ENCODE measurements at regions not wholly inside any gene's neighbourhood (a gene's known extent, or its start where the extent isn't known, plus 50 kb on each side); places are given as distances from the start of the nearest gene placed in this dataset.
A peak's percentile ranks its signal among the peaks of the same experiment; 100 is the strongest.

DNA sequence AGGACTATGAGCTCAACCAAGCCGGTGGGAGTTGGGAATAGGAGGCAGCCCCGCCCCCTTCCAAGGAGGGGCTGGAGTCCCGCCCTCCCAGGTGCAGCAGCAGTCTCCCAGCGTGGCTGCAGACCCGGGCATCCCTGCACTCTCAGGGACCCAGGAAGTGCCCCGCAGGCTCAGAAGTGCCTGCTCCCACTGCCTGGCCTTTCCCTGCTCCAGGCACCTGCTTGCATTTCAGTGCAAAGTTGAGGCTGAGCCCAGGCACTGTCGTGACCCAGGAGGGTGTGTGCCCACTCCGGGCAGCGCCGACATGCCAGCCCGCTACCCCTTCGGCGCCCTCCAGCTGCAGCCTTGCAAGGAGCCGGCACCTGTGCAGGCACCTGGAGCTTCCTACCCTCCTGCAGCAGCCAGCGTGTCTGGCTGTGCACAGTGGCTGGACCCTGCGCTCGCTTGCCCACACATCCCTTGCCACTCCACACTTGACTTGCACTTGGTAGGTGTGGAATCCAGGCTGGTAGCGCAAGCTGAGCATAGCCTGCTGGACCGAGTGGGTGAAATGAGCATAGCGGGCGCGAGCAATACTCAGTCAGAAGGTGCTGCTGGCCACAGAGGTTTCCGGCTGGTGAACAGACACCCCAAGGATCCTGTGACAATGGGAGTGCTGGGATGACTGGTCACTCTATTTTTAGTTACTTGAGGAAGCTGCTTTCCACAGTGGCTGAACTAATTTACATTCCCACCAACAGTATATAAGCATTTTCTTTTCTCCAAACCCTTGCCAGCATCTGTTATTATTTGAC, 236.3 kb downstream of the PCDH10 start:
- peak; percentile 53 for DNase-seq
- Histone ChIP-seq H3K79me1 (ENCODE audit: insufficient read depth, low read depth, low read length, poor library complexity, severe bottlenecking) (no peaks in the 10 kb centered on the region), H2BK12ac (ENCODE audit: insufficient read length, low read depth, low read length) (no peak overlapping the region), H3K4me1 (ENCODE audit: insufficient read depth, low read length) (no peaks in the 10 kb centered on the region), H3T11ph (ENCODE audit: low read length) (no peak overlapping the region), H3K9me3 (ENCODE audit: control insufficient read depth, low read depth, low read length) (no peaks in the 10 kb centered on the region), H3K23me2 (ENCODE audit: insufficient read length, low read depth, low read length, poor library complexity, severe bottlenecking) (no peaks in the 10 kb centered on the region), H3K4me2 (ENCODE audit: insufficient read depth, insufficient read length, low read length) (no peak overlapping the region), H2AK5ac (ENCODE audit: insufficient read length, low read length) (no peak overlapping the region), H4K8ac (replicated peaks; ENCODE audit: insufficient read length, low read depth, low read length) (no peak overlapping the region), H3K79me2 (ENCODE audit: insufficient read depth, low read length) (no peaks in the 10 kb centered on the region), H3K56ac (ENCODE audit: insufficient read length, low read depth, low read length) (no peak overlapping the region), H4K5ac (ENCODE audit: insufficient read length, low read depth, low read length) (no peak overlapping the region), H3K23ac (ENCODE audit: insufficient read length, low read depth, low read length) (no peak overlapping the region), H2AFZ (ENCODE audit: low read length) (no peak overlapping the region), H3K14ac (ENCODE audit: insufficient read depth, low read length) (no peak overlapping the region), H2BK5ac (ENCODE audit: insufficient read length, low read length) (no peak overlapping the region), H3K18ac (ENCODE audit: insufficient read length, low read depth, low read length) (no peak overlapping the region), H3K4ac (ENCODE audit: low read depth, low read length) (no peak overlapping the region), H2BK15ac (ENCODE audit: low read depth, low read length) (no peak overlapping the region), H2BK20ac (ENCODE audit: low read depth, low read length, poor library complexity, severe bottlenecking) (no peak overlapping the region), H4K20me1 (ENCODE audit: control insufficient read depth, insufficient read depth, insufficient read length) (no peaks in the 10 kb centered on the region), H2BK120ac (ENCODE audit: low read depth, low read length, poor library complexity, severe bottlenecking) (no peak overlapping the region), H3K27ac (ENCODE audit: insufficient read length, low read depth, low read length) (no peak overlapping the region), H3K27me3 (ENCODE audit: insufficient read depth, low read length) (no peaks in the 10 kb centered on the region), H3K9ac (ENCODE audit: extremely low read depth, insufficient read length, low read length) (no peak overlapping the region), H4K91ac (ENCODE audit: insufficient read length, low read depth, low read length) (no peak overlapping the region)
- no peaks in the 10 kb centered on the region for H3K36me3 Mint-ChIP-seq (ENCODE audit: insufficient read depth in 1 of 3, low read depth in 3 of 3)
- no peak overlapping the region for H3K4me3 Mint-ChIP-seq
- H3K4me1 Mint-ChIP-seq: peaks cover 8% of the 10 kb centered on the region in 2 experiments
- no peak overlapping the region for H3K27ac Mint-ChIP-seq
- no peaks in the 10 kb centered on the region for H3K27me3 Mint-ChIP-seq (ENCODE audit: low read depth)
- no peaks in the 10 kb centered on the region; a peak in 1 of 5 replicates for H3K9me3 Mint-ChIP-seq
- no CpG with 5 or more reads among the region's 23 CpGs for WGBS (ENCODE audit: extremely low coverage, insufficient read length, low lambda C conversion rate)
- TF ChIP-seq CTCF (conservative IDR thresholded peaks at IDR 0.05): no peak

Measured in H9 (cell line).